NCI-H748 (cell line): ENCODE measurements at regions not wholly inside any gene's neighbourhood (a gene's known extent, or its start where the extent isn't known, plus 50 kb on each side); places are given as distances from the start of the nearest gene placed in this dataset.

Source experiments
- DNase-seq: peaks from one replicate; lab custom pipeline; 2025; ENCODE audit not compliant: unreplicated experiment; lab: John Stamatoyannopoulos, UW

DNA sequence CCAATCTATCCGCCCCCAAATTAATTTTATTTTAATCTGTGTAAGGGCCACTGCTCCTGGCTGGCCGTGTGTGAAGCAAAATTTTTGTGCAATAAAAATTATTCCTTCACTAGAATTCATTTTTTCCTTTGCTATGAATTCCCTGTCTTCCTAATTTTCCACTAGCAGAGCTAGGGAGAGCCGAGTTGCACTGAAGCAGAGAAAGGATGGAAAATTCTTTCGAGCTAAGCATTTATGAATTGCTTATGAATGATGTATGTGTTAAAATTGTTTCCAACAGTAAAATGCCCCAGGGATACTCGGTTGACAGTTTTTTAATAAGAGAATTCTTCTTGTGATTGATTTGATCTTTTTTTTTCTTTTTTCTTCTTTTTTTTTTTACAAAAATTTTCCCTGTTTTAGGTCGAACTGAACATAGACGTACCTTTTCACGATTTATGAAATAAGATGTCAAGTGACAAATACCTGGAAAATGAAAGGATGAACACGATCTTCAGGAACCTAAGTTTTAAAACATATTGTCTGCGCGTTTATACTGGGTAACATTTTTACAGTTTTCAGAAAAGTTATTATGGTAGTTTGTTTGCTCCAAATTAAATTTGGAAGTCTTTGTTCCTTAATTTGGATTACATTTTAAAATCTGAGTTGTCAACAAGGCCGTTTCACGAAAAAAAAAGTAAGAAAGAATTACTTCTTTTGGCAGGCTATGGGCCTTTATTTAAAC is 288.8 kb upstream of the NFE2L3 start:
- peak; percentile 51 for DNase-seq

DNA sequence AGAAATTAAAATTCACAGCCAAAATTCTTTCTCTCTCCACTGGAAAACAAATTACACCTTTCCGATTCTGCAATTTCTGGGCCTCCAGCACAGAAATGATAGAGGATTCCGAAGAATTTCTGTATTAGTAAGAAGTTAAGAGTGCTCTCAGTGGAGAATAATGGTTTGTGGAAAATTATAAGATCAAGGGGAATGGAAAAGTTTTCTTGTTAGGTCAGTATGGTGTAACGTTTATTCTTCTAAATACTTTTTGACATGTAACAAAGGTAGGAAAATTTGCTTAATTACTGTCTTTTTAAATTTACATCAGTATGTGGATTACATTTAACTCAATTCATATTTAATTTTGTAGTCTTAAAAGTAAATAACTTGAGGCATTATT is 288.3 kb upstream of the NFE2L3 start:
- no peak for DNase-seq

DNA sequence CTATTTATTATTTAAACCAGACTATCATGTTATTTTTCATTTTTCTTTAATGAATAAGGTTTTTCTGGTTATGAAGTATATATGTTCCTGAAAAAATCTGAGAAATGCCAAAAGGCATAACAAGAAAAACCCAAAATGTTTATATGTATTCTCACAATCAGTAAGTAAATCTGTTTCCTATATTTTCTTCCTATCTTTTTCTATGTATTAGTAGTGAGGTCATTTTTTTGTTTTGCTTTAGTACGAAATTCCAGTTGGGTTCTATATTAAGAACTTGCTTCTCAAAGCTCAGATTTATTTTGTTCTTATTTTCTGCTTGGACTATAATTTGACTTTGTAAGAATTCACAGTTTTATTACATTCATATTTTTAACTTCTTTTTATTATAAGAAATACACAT is 287.5 kb upstream of the NFE2L3 start:
- no peak for DNase-seq

DNA sequence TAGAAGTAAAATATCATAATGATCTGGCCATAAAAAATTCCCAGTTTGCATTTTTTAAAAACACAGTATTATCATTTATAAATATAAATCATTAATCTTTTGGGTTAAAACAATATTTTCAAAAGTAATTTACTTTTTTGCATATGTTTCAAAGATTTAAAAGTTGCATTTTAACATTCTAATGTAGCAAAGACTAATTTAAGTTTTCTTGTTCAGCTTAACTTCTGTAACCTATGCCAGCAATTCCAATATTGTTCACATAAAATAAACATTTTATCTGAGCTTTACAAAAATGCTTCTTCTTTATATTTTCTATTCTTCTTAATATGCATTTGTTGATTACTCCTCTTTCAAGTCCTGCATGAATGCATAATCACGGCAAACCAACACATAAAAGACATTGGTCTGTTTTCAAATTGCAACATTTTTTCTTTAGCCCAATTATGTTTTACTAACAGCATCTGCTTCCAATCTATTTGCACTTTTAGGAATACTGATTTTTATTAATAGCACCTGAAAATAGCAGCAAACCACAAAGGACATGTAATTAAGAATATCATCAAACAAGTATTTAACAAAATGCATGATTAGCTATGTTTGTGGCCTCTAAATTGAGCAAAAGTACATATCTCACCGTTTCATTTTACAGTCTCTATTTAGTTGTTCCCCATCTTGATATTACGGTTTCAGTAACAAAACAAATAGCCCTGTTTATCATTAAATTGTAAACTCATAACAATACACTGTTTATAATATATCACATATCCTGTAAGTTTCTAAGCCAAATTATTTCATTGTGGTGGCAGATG is 286.9 kb upstream of the NFE2L3 start:
- no peak for DNase-seq

DNA sequence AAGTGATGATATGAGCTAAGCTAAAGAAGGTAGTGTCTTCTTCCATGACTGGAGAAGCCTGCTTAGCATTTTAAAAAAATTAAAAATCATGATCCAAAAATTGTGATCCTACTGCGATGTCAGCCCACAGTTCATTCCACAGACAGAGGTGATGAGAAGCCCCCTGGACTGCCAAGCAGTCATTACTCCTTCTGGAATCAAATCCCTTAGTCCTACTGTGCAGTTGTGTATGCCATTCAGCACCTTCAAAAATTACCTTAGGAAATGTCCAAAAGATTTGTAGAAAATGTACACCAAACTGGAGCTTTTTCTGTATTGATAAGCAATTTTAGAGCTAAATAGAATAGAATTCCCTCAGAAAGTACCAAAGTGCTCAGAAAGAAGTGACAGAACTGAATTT is 283.5 kb upstream of the NFE2L3 start:
- no peak for DNase-seq

DNA sequence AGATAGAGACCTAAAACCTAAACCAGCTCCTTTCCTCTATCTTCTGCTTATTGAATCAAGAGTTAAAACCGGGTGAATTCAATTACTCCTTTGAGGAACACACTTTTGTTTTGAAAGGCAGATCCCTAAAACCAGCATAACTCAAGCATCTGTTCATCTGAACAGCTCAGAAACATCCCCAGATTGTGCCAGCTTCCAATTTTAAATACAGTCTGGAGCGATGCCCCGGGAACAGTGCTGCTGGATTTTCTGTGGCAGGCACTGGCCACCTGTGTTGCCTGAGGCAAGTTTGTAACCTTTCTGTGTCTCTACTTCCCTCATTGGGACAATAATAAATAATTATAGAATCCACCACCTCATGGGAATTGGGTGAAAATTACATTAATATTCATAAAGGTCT is 281.4 kb upstream of the NFE2L3 start:
- no peak for DNase-seq

DNA sequence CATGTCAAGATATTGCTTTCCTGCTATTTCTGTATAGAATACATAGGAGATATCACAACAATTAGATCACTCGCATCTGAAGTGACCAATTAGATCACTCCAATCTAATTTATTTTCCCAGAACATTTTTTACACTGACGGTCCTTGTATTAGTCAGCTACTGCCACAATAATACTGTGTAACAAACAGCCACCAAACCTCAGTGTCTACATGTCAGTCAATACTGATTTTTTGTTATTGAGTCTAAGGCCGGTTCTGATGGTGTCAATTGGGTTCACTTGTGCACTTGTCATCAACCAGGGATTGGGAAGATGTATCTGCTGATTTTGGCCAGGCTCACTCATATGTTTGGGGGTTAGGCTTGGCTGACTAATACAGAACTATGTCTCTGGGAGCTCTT is 275.9 kb upstream of the NFE2L3 start:
- DNase-seq: no peak

DNA sequence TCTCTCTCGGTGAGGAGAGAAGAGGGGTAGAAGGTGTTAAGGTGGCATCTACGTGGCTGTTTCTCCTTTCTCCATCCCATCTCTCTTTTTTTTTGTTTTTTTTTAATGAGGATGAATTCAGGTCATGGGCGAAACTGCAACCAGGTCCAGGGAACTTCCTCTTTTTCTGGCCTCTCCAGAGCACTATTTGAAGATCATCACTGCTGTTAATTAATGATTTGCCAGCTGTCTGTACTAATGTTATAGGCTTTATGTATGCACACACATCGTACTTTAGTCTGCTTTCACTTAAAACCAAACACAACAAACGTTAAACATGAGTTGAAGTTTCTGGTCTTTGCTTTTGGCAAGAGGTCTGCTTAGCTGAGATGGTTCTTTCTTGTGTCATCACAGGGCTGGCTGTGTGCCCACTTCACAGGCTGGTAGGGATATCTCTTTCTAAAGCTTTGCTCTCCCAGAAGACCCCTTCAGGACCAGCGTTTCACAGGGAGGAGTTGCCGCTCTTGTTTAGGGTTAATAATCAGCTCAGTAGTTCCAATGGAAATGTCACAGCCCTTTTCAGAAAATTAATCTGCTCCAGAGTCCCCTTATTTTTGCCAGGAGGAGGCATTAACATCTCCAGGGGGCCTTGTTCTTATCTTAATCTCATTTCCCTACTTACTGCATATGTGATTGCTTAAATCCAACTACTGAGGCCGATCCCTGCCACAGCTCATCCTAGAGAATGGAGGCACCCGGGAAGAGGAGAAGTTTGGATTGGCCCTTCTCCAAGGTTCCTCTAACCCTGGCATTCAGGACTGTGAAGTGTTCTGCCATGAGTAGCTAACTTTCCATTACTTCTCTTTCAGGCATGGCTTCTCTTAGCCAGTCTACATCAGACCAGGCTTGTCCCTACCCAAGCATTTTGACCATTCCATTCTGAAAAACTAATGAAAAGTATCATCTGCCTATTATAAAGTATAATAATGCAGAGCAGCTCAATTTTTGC is 273.9 kb upstream of the NFE2L3 start:
- no peak for DNase-seq

DNA sequence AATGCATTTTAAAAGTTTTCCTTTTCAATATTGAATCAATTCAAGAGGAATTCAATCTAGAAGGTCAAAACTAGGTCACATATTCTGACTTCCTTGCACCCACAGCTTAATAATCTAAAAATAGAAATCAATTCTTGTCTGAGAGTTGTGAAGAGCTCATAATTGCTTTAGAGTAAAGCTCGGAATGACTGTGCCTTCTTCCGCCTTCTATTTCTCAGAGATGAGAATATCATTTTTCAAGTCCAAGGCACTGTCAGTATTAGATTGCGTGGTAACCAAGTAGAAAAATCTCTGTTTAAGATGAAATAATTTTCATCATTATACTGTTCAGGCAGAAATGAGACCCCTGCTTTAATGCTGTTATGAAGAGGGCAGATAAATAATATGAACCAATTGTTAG is 272.2 kb upstream of the NFE2L3 start:
- DNase-seq: no peak

DNA sequence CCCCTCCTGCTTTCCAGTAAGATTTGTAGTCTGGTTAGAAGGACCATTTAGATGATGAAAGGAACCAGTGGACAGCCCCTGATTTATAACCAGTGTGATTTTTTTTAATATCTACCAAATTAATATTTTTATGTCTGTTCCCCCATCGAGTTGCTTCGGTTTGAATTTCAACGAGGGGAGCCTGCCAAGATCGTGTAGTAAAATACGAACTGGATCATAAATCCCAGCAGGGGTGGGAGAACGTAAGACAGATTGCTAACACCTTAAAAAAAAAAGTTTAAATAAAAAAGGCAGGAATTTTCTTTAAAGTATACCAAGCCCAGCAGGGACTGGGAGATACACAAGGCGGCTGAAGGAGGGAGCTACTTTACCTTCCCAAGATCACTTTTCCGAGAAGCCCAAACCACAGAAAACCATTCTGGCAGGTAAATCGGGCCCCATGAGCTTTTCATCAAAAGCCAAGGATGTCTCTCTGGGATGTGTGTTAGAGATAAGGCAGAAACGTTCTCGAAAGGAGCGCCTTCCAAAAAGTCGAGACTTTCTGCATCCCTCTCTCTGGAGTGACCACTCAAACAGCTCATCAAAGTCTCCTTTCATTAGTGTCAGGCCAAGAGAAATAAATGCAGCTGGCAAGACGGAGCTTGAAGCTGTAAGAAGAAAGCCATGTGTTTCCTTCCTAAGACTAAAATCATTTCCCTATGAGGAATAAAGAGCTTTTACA is 270.5 kb upstream of the NFE2L3 start:
- no peak for DNase-seq

DNA sequence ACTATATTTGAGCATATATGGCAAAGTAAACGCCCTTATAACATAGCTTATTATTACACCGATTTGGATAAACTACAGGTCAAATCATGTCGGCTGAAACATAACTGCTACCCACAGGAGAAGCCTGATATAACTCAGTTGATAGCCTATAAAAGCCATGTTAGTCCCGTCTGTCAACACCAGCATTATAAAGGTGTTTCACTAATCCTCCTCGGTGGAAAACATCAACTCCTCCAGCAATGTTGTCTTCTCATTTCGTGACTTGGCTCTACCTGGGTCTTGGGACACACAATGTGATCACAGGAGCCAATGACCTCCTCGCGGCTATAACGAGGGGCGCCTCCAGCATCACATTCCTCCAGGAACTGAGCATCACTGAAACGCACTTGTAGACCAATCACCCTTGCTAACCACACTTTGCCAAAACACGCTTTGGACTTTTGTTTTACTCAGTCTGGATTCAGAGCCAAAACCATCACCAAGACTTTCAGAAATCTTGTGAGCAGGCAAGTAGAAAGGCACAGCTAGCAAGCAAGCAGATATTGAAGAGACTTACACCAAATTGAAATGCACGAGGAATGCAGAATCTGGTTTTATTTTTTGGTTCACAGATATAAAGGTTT is 269.7 kb upstream of the NFE2L3 start:
- no peak for DNase-seq

DNA sequence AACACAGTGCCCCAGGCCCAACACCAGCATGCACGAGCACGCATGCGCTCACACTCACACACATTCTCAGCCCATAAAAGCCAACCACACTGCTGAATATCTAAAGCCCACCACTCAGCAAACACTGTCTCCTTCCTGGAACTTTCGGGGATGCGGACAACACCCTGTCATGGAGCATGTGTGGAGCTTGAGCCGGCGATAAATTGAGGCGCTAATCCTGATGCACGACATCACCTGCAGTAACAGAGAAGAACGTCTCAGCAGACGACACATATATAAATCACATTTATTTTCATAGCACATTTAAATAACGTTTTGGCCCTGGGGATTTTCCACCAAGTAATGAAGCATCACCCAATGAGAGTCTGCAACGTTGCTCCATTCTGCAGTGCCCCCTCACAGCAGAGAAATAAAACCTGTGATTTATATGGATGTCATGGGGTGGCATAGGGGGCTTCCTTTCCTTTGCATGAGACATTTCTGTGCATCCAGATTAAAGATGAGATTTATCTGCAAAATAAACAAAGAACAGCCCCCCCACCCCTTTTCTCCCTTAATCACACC is 267.7 kb upstream of the NFE2L3 start:
- no peak for DNase-seq

DNA sequence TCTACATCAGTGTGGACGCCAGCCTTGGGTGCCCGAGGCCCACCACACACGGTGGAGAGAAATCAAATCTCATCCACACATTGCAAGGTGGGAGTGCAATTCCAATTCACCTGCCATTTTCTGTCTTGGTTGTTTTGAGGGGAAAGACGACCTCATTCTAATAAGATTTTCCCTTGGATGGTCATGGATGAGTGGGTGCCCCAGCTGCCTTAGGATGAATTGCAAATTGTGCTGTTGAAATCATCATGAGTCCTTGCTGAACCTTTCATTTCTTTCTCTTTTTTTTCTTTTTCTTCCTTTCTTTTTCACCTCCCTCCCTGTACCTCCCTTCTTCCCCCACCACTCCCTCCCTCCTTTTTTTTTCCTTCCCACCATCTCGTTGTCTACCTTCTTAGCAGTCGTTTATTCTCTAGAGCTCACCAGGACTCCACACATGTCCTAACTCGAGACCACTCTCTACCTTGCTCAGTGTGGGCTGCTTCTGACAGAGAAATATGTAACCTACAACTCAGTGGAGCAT is 266.9 kb upstream of the NFE2L3 start:
- no peak for DNase-seq

DNA sequence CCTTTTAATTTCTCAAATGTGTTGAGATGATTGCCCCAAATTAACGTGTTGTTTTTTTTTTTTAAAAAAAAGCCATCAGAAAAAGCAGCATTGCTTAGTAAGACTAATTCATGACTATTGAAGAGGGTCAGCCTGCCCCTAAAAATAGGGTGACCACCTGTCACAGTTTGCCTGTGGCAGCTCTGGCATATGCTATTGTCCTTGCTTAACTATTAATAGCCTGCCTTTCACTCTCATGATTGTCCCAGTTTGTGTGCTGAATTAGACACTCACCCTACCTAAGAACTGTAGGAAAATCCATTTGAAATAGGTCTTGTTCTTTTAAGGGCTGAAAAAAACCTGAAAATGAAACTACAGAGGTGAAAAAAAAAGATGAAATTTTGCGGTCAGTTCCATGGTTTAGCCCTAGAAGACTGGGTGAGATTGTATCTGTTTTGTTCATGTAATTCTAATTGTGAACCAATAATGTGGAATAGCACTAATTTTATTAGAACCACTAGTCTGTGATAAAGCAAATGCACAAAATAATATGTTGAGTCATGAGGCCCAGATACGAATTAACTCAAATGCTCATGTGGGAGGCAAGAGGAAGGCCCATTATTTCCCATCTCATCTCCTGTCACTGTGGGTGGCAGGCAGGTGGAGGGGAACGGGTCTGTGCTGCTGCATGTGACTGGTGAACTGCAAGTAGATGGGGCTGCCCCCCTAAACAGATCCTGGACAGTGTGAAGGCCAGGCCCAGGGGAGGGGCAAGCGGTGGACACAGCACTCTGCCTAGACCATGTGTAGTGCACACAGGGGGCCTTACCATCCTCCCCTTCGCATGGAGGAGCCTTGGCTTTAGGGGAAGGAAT is 265.4 kb upstream of the NFE2L3 start:
- peak; percentile 14 for DNase-seq

DNA sequence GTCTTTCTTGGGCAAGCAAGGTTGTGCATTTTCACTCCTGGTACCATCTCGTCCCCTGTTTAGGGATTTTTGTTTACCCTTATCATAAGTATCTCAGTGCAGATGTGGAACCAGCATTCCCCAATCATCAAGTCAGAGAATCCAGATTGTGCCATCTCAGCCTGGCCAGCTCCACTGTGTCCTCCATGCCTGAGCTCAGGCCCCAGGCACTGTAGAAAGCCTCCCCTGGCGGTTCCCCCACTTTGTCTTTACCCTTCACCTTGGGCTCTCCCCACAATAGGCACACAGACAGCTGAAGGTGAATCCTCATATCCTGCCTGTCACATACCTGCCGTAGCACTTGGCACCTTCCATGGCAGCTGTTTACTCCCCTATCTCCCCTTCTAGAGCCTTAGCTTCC is 264.7 kb upstream of the NFE2L3 start:
- no peak for DNase-seq

DNA sequence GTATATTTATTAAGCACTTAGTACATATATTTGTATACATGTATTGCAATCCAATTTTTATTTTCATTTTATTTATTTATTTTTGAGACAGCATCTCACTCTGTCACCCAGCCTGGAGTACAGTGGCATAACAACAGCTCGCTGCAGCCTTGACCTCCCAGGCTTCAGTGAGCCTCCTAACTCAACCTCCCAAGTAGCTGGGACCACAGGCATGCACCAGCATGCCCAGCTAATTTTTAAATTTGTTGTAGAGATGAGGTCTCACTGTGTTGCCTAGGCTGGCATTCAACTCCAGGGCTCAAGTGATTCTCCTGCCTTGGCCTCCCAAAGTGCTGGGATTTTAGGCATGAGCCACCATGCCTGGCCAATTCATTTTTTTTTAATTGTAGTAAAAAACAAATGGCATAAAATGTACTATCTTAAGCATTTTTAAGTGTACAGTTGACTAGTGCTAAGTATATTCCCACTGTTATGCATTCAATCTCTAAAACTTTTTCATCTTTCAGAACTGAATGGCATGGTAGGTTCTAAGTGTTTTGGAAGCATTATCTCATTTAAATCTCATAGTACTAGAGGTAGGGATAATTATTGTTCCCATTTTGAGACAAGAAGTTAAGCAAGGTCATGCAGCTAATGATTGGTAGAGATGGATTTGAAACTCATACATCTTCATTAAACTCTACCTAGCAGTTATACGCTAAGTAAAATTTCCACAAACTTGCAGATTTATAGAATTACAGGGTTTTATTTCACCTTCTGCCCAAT is 264.0 kb upstream of the NFE2L3 start:
- DNase-seq: no peak

DNA sequence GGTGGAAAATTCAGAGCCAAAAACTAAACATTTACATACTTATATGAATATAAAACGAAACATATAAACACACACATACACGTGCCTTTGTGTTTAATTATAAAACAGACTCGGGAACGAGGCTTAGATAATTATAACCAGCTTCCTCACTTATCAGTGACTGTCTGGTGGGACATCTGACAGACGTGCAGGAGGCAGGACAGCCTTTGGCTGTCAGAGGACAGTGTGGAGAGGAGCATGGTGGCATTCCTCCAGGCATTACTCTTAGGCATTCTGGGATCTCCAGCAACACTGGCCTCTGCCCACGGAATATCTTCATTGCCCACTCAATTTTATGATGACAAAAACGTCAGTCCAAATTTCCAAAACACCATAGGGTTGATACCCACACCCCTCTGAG is 262.2 kb upstream of the NFE2L3 start:
- no peak for DNase-seq

DNA sequence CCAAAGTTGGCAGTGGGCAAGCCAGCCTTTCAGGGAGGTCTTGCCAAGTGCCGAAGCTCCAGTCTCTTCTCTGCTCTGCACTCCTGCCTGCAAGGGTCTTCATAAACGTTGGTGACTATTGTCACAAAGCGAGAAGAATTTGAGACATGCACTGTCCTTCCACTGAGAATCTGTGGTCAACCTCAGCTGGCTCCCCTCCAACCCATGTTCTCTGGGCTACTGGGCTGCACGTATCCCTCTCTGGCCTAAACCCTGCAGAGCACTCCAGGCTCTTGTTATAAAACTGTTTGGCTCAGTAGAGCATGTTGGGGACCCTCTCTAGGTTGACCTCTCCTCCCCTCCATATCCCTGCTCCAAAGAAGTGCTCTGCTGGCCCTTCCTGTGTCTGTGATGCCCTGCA is 260.4 kb upstream of the NFE2L3 start:
- no peak for DNase-seq
